Activated T-helper 2 cell treated with anti-CD3 and anti-CD28 coated beads, Interferon-gamma antibody, Interleukin-2, Interleukin-4, amounts not matched to agents 10 μg/mL and 5 μg/mL and 100 μg/mL, durations not matched to agents 14 hours and 24 hours and 36 hours (primary cell): ENCODE measurements at regions not wholly inside any gene's neighbourhood (a gene's known extent, or its start where the extent isn't known, plus 50 kb on each side); places are given as distances from the start of the nearest gene placed in this dataset.
"Not testable (repeated sequence)": the region's sequence is repeated elsewhere in the genome, so short reads cannot be mapped to it uniquely, and the experiment has no call there.

Experiments used
- DNase-seq: peaks from one replicate; pipeline ENCODE4 v3.0.0; 2021; ENCODE audit warnings: low spot score
- H3K27ac Mint-ChIP-seq: one replicate; pipeline ENCODE4 v1.8.0; 2021; ENCODE audit warnings: mixed read lengths
- H3K27me3 Mint-ChIP-seq: one replicate; pipeline ENCODE4 v1.8.0; 2021; ENCODE audit warnings: low read depth, mixed read lengths
- H3K36me3 Mint-ChIP-seq: one replicate; pipeline ENCODE4 v1.8.0; 2021; ENCODE audit warnings: low read depth, mixed read lengths
- H3K4me1 Mint-ChIP-seq: one replicate; pipeline ENCODE4 v1.8.0; 2021; ENCODE audit warnings: low read depth, mixed read lengths
- H3K4me3 Mint-ChIP-seq: one replicate; pipeline ENCODE4 v1.8.0; 2021; ENCODE audit warnings: low read depth, mild to moderate bottlenecking, moderate library complexity, mixed read lengths
- H3K9me3 Mint-ChIP-seq: one replicate; pipeline ENCODE4 v1.8.0; 2021; ENCODE audit warnings: mixed read lengths
- intact Hi-C: fragments of 100-400 bp; cut with micrococcal nuclease; formaldehyde crosslinking; loops from one replicate; pipeline ENCODE4 v1.15.1; 2023

DNA sequence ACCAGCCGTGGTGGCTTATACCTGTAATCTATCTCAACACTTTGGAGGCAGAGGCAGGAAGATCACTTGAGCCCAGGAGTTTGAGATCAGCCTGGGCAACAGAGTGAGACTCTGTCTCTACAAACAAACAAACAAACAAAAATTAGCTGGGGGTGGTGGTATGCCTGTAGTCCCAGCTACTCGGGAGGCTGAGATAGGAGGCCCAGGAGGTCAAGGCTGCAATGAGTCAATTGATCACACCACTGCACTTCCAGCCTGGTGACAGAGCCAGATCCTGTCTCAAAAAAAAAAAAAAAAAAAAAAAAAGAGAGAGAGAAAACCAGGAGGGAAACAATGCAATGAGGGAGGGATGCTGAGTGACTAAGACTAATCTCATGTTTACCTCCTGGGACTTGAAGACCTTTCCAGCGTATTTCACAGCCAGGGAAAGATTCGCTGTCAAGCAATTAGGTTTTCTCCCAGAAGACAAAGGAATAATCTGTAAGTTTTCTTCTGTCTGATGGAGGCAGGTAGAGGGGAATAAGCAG lies 51.1 kb upstream of the MIER3 start:
- DNase-seq, result no peak
- Mint-ChIP-seq H3K4me3 (no peak overlapping the region), H3K4me1 (no peaks in the 10 kb centered on the region), H3K36me3 (no peaks in the 10 kb centered on the region), H3K9me3 (no peaks in the 10 kb centered on the region), H3K27me3 (peaks cover 23% of the 10 kb centered on the region), H3K27ac (no peak overlapping the region)
- intact Hi-C loops, result no loop called here

DNA sequence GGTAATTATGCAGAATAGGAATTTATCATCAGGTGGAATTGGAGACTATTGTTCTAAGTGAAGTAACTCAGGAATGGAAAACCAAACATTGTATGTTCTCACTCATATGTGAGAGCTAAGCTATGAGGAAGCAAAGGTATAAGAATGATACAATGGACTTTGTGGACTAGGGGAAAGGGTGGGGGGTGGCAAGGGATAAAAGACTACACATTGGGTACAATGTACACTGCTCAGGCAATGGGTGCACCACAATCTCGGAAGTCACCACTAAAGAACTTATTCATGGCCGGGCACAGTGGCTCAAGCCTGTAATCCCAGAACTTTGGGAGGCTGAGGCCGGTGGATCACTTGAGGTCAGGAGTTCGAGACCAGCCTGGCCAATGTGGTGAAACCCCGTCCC lies 51.6 kb upstream of the MIER3 start:
- H3K4me3 Mint-ChIP-seq, H3K4me1 Mint-ChIP-seq, intact Hi-C loops, H3K36me3 Mint-ChIP-seq, H3K27ac Mint-ChIP-seq, DNase-seq, H3K9me3 Mint-ChIP-seq: not testable (repeated sequence)
- H3K27me3 Mint-ChIP-seq, result peaks cover 21% of the 10 kb centered on the region

DNA sequence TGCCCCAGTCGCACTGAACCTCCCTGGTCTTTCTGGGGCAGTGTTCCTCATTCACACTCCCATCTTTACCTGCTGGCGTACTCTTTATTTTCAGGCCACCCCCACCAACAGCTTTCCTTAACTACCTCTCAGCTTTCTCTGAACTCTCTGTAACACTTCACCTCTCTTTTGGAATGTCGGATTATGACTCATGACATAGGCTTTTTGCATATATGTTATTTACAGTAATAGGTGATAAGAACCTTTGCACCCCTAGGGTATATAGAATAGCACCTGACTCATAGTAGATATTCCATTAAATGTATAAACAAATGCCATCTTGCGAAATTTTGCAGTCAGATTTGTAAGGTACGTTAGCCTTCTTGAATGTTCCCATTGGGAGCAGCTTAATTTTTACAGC lies 52.9 kb upstream of the MIER3 start:
- peaks cover 19% of the 10 kb centered on the region for H3K27me3 Mint-ChIP-seq
- no peaks in the 10 kb centered on the region for H3K9me3 Mint-ChIP-seq
- intact Hi-C loops, result no loop called here
- no peak for DNase-seq
- H3K4me3 Mint-ChIP-seq, result no peak overlapping the region
- H3K27ac Mint-ChIP-seq, result no peak overlapping the region
- H3K4me1 Mint-ChIP-seq, result no peaks in the 10 kb centered on the region
- no peaks in the 10 kb centered on the region for H3K36me3 Mint-ChIP-seq

DNA sequence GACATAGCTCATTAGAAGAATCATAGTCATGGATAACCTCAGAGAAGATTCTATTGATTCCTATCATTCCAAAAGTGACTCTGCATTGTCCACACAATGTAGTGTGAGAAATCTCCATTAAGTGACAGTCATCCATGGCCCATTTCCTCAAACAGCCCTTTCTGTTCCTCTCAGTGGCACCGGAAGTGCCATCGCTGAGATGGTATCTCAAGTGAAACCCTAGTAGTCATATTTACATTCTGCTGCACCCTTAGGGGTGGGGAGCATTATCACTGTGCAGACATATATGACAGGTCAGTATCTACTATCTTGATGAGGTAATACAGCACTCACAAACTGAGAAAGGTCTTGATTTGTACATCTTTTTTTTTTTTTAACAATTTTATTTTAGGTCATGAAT lies 55.4 kb upstream of the MIER3 start:
- no peaks in the 10 kb centered on the region for H3K36me3 Mint-ChIP-seq
- no peak overlapping the region for H3K27ac Mint-ChIP-seq
- no peaks in the 10 kb centered on the region for H3K4me1 Mint-ChIP-seq
- intact Hi-C loops, result no loop called here
- no peak for DNase-seq
- H3K27me3 Mint-ChIP-seq, result peaks cover 9% of the 10 kb centered on the region
- no peak overlapping the region for H3K4me3 Mint-ChIP-seq
- H3K9me3 Mint-ChIP-seq, result no peaks in the 10 kb centered on the region

DNA sequence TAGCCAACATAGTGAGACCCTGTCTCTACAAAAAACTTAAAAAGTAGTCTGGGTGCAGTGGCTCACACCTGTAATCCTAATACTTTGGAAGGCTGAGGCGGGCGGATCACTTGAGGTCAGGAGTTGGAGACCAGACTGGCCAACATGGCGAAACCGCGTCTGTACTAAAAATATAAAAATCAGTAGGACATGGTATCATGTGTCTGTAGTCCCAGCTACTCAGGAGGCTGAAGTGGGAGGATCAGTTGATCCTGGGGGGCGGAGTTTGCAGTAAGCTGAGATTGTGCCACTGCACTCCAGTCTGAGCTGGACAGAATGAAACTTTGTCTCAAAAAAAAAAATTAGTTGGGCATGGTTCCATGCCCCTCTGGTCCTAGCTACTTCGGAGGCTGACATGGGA lies 57.9 kb upstream of the MIER3 start:
- intact Hi-C loops, result no loop called here
- no peaks in the 10 kb centered on the region for H3K9me3 Mint-ChIP-seq
- DNase-seq, result no peak
- no peaks in the 10 kb centered on the region for H3K4me1 Mint-ChIP-seq
- H3K27me3 Mint-ChIP-seq, result peaks cover 9% of the 10 kb centered on the region
- no peaks in the 10 kb centered on the region for H3K36me3 Mint-ChIP-seq
- H3K27ac Mint-ChIP-seq, result no peak overlapping the region
- H3K4me3 Mint-ChIP-seq, result no peak overlapping the region

DNA sequence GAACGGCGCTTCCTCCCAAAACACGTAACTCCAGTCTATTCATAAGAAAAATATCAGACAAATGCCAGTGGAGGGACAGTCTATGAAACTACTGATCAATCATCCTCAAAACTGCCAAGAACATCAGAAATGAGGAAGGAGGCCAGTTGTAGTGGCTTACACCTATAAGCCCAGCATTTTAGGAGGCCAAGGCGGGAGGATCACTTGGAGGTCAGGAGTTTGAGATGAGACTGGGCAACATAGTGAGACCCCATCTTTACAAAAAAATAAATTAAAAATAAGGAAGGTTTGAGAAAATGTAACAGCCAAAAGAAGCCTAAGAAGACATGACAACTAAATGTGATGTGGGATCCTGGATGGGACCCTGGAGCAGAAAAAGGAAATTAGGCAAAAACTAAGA lies 58.9 kb upstream of the MIER3 start:
- DNase-seq, result no peak
- intact Hi-C loops, result no loop called here
- Mint-ChIP-seq H3K36me3 (no peaks in the 10 kb centered on the region), H3K4me1 (no peaks in the 10 kb centered on the region), H3K27ac (no peak overlapping the region), H3K4me3 (no peak overlapping the region), H3K27me3 (peaks cover 9% of the 10 kb centered on the region), H3K9me3 (no peaks in the 10 kb centered on the region)

DNA sequence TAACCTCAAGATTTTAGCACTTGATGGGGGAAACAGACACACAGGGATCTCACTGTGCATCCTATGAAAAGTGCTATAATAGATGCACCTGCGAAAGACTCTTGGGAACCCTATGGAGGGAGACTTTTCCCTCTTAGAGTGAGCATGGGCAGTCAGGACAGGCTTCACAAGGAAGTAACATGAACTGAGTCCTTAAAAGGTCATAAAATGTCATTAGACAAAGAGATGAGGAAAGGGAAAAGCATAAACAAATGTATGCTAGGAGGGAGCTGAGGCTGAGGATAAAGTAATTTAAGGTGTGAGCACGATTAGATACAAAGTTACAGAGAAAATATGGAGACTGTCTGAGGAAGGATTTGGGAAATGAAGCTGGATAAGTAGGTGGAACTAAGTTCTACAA lies 60.6 kb upstream of the MIER3 start:
- Mint-ChIP-seq H3K27ac (no peak overlapping the region), H3K36me3 (no peaks in the 10 kb centered on the region), H3K4me1 (no peaks in the 10 kb centered on the region), H3K27me3 (peaks cover 9% of the 10 kb centered on the region), H3K4me3 (no peak overlapping the region), H3K9me3 (no peaks in the 10 kb centered on the region)
- no peak for DNase-seq
- intact Hi-C loops, result no loop called here

DNA sequence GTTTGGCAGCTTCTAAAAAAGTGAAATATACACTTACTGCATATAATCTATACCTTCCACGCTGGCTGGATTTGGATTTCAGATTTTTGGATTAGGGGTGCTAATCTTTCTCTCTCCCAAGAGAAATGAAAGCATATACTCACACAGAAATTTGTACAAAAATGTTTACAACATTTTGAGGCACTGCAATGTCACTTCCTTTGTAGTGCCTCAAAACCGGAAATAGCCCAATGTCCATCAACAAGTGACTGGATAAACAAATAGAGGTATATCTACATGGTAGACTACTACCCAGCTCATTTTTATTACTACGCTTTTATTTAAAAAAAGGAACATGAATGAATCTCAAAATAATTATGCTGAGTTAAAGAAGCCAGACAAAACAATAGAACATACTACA lies 74.0 kb upstream of the MIER3 start:
- no peak overlapping the region for H3K4me3 Mint-ChIP-seq
- no peak overlapping the region for H3K27ac Mint-ChIP-seq
- H3K9me3 Mint-ChIP-seq, result peaks cover 9% of the 10 kb centered on the region
- intact Hi-C loops, result no loop called here
- no peak for DNase-seq
- H3K4me1 Mint-ChIP-seq, result peaks cover 11% of the 10 kb centered on the region
- peaks cover 5% of the 10 kb centered on the region for H3K27me3 Mint-ChIP-seq
- H3K36me3 Mint-ChIP-seq, result no peaks in the 10 kb centered on the region

DNA sequence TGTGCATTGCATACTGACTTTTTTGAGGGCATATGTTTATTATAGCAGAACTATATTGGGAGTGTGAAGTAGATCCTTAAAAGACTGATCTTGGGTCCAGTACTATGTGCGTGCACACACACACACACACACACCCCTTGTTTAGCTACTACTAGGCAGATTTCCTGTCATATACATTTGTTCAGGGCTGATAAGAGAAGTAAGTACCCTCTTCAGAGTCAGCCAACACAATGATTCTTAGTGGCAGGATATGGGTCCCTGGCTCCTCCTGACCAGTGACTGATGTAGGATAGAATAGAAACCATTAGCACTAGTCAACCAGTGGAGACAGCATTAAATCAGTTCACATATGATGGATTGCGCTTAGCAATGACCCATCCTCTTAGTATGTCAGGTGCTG lies 76.2 kb upstream of the MIER3 start:
- H3K27ac Mint-ChIP-seq, result no peak overlapping the region
- peaks cover 16% of the 10 kb centered on the region for H3K27me3 Mint-ChIP-seq
- no peak for DNase-seq
- no peak overlapping the region for H3K4me3 Mint-ChIP-seq
- peaks cover 14% of the 10 kb centered on the region for H3K4me1 Mint-ChIP-seq
- intact Hi-C loops, result no loop called here
- peaks cover 9% of the 10 kb centered on the region for H3K9me3 Mint-ChIP-seq
- no peaks in the 10 kb centered on the region for H3K36me3 Mint-ChIP-seq

DNA sequence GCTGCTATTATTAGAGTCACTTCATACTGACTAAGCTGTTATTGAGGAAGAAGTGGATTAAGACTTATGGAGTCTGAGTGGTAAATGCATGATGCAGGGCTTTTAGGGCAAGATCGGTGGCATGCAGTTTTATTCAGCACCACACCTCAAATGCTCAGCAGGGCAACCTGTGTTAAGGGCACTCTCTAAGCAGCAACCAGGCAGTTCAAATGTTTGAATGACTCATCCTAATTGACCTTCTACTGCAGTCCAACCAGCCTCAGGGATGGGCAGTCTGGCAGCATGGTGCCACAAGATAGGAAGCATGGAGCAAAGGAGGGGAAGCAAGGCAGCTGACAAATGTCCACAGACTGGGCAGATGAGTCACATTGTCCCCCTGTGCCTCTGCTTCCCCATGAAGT lies 80.2 kb upstream of the MIER3 start:
- Mint-ChIP-seq H3K4me3 (no peak overlapping the region), H3K27ac (no peak overlapping the region), H3K9me3 (no peaks in the 10 kb centered on the region), H3K36me3 (no peaks in the 10 kb centered on the region), H3K27me3 (peaks cover 26% of the 10 kb centered on the region), H3K4me1 (peaks cover 14% of the 10 kb centered on the region)
- DNase-seq, result no peak
- intact Hi-C loops, result no loop called here

DNA sequence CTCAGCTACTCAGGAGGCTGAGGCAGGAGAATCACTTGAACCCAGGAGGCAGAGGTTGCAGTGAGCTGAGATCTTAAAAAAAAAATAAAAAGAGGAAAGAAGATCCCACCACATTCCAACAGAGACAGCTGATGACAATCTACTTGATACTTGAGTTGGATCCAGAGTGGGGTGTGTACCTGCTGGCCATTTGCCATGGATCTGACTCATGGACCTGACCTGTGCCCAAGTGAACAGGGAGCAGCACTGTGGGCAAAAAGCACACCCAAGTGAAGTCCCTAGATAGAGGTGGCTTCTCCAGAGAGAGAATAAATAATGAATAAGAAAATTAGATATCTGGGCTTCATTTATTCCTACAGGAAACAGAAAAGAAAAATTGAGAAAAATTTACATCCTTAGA lies 81.2 kb upstream of the MIER3 start:
- Mint-ChIP-seq H3K27me3 (peaks cover 26% of the 10 kb centered on the region), H3K4me1 (peaks cover 14% of the 10 kb centered on the region), H3K36me3 (no peaks in the 10 kb centered on the region), H3K9me3 (no peaks in the 10 kb centered on the region), H3K4me3 (no peak overlapping the region), H3K27ac (no peak overlapping the region)
- intact Hi-C loops, result no loop called here
- DNase-seq, result no peak

DNA sequence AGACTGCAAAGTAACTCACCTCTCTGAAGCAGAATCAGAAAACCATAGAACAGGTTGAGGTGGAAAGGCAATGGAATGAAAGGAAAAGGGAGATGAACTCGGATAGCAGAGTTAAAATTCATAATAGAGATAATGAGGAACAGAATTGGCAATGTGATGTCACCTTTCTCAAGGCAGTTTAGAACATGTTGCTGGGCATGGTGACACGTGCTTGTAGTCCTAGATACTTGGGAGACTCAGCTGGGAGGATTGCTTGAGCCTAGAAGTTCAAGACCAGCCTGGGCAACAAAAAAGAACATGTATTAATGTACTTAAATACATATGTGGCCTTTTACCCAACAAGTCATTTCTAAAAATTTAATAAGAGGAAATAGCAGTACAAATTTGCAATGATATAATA lies 81.6 kb upstream of the MIER3 start:
- no peak overlapping the region for H3K4me3 Mint-ChIP-seq
- no peak for DNase-seq
- H3K4me1 Mint-ChIP-seq, result peaks cover 14% of the 10 kb centered on the region
- H3K36me3 Mint-ChIP-seq, result no peaks in the 10 kb centered on the region
- H3K27ac Mint-ChIP-seq, result no peak overlapping the region
- intact Hi-C loops, result no loop called here
- peaks cover 26% of the 10 kb centered on the region for H3K27me3 Mint-ChIP-seq
- no peaks in the 10 kb centered on the region for H3K9me3 Mint-ChIP-seq

DNA sequence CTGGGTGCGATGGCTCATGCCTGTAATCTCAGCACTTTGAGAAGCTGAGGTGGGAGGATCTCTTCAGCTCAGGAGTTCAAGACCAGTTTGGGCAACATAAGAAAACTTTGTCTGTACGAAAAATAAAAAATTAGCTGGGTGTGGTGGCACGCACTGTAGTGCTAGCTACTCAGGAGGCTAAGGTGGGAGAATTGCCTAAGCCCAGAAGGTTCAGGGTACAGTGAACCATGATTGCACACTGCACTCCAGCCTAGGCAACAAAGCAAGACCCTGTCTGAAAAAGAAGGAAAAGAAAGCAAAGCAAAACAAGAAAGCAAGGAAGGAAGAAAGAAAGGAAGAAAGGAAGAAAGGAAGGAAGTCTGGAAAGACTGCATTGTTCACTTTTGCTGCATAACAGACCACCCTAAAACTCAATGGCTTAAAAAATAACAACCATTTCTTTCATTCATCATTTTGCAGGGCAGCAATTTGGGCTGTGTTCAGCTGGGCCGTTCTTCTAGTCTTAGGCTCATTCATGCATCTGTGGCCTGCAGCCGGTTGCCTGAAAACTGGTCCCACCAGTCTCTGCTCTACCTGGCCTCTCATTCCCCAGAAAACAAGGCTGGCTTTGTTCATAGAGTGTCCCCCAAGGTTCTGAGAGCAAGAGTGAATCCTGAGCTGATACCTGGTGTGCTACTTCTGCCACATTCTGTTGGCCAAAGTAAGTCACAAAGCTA lies 82.4 kb upstream of the MIER3 start:
- no peak overlapping the region for H3K4me3 Mint-ChIP-seq
- H3K27me3 Mint-ChIP-seq, result peaks cover 26% of the 10 kb centered on the region
- H3K4me1 Mint-ChIP-seq, result peaks cover 11% of the 10 kb centered on the region
- no peaks in the 10 kb centered on the region for H3K36me3 Mint-ChIP-seq
- no peak overlapping the region for H3K27ac Mint-ChIP-seq
- intact Hi-C loops, result no loop called here
- DNase-seq, result no peak
- no peaks in the 10 kb centered on the region for H3K9me3 Mint-ChIP-seq

DNA sequence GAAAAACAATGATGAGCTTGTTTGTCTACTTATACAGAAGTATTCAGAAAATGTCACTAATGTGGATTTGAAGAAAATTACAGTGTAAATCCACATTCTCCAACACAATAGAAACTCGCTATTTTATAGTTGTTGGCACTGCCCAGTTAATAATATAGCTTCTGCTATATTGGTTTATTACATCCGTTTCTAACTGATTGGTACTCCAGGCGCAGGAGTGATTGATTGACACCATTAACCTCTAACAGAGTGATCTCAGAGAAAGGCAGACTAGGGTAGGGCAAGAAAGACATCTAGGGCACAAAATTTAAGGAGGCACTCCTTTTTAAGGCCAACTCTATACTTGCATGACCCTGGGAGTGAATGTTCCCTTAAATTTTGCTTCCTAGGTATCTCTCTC lies 84.0 kb upstream of the MIER3 start:
- DNase-seq, result no peak
- Mint-ChIP-seq H3K27me3 (peaks cover 26% of the 10 kb centered on the region), H3K4me1 (peaks cover 3% of the 10 kb centered on the region), H3K9me3 (no peaks in the 10 kb centered on the region), H3K36me3 (no peaks in the 10 kb centered on the region), H3K4me3 (no peak overlapping the region), H3K27ac (no peak overlapping the region)
- intact Hi-C loops, result no loop called here
